ENCODE measurements at regions not wholly inside any gene's neighbourhood (a gene's known extent, or its start where the extent isn't known, plus 50 kb on each side); places are given as distances from the start of the nearest gene placed in this dataset.
A peak's percentile ranks its signal among the peaks of the same experiment; 100 is the strongest.

GRCh38 chr2:71863396-71863795, 284.3 kb downstream of the CYP26B1 start:
- DNase-seq (ENCODE audit: low spot score): peak; percentile 23
- WGBS (ENCODE audit: low lambda C conversion rate, missing lambda C conversion rate): 64% methylated on average over 5 of the region's 5 CpGs
- TF ChIP-seq EZH2 (IDR thresholded peaks at IDR 0.05; ENCODE audit: borderline replicate concordance): no peak
- TF ChIP-seq, protein P1, sequence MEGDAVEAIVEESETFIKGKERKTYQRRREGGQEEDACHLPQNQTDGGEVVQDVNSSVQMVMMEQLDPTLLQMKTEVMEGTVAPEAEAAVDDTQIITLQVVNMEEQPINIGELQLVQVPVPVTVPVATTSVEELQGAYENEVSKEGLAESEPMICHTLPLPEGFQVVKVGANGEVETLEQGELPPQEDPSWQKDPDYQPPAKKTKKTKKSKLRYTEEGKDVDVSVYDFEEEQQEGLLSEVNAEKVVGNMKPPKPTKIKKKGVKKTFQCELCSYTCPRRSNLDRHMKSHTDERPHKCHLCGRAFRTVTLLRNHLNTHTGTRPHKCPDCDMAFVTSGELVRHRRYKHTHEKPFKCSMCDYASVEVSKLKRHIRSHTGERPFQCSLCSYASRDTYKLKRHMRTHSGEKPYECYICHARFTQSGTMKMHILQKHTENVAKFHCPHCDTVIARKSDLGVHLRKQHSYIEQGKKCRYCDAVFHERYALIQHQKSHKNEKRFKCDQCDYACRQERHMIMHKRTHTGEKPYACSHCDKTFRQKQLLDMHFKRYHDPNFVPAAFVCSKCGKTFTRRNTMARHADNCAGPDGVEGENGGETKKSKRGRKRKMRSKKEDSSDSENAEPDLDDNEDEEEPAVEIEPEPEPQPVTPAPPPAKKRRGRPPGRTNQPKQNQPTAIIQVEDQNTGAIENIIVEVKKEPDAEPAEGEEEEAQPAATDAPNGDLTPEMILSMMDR (IDR thresholded peaks at IDR 0.05; ENCODE audit: poor library complexity): no peak
- H4K20me1 ChIP-seq (ENCODE audit: insufficient read depth, poor library complexity, severe bottlenecking): no peaks in the 10 kb centered on the region
- no peaks in the 10 kb centered on the region for H3K36me3 ChIP-seq (replicated peaks; ENCODE audit: insufficient read depth, low read depth)
- H3K79me2 ChIP-seq: no peaks in the 10 kb centered on the region
- no peak overlapping the region for H3K4me3 ChIP-seq
- no peak overlapping the region for H3K27ac ChIP-seq
- H2AFZ ChIP-seq: no peak overlapping the region
- H3K9me2 ChIP-seq (replicated peaks; ENCODE audit: insufficient read depth): no peaks in the 10 kb centered on the region
- H3K9me3 ChIP-seq (ENCODE audit: low read depth): no peaks in the 10 kb centered on the region
- H3K27me3 ChIP-seq: peaks cover 5% of the 10 kb centered on the region
- no peak overlapping the region for H3K4me2 ChIP-seq
- H3K4me1 ChIP-seq (ENCODE audit: insufficient read depth): no peaks in the 10 kb centered on the region

DNA sequence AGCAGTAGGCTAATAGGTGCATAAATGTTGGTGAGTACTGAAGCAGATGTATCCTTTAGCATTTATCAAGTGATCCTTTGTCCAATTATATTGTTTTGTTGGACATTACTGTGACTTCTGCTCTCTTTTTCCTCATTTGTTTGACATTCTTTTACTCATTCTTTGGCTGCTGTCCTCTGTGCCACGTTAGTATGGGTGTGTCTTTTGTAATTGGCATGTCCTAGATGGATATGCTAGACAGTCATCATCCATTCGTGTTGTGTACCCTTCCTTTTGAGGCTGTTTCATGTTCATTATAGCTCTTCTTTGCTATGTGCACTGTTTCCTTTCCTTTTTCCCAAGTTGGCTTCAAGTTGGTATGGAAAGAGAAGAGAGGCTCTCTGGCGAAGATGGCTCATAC, 284.7 kb downstream of the CYP26B1 start:
- Histone ChIP-seq H3K9me2 (replicated peaks; ENCODE audit: insufficient read depth) (no peaks in the 10 kb centered on the region), H3K27ac (no peak overlapping the region), H3K27me3 (peaks cover under 1% of the 10 kb centered on the region), H3K9me3 (ENCODE audit: low read depth) (no peaks in the 10 kb centered on the region), H3K36me3 (replicated peaks; ENCODE audit: insufficient read depth, low read depth) (no peaks in the 10 kb centered on the region), H4K20me1 (ENCODE audit: insufficient read depth, poor library complexity, severe bottlenecking) (no peaks in the 10 kb centered on the region), H3K4me3 (no peak overlapping the region), H3K79me2 (no peaks in the 10 kb centered on the region), H2AFZ (no peak overlapping the region), H3K4me1 (ENCODE audit: insufficient read depth) (no peaks in the 10 kb centered on the region), H3K4me2 (no peak overlapping the region)
- TF ChIP-seq, protein P1 (IDR thresholded peaks at IDR 0.05; ENCODE audit: poor library complexity): no peak
- TF ChIP-seq EZH2 (IDR thresholded peaks at IDR 0.05; ENCODE audit: borderline replicate concordance): no peak
- WGBS (ENCODE audit: low lambda C conversion rate, missing lambda C conversion rate): 76% methylated on average over 3 of the region's 3 CpGs
- no peak for DNase-seq (ENCODE audit: low spot score)

DNA sequence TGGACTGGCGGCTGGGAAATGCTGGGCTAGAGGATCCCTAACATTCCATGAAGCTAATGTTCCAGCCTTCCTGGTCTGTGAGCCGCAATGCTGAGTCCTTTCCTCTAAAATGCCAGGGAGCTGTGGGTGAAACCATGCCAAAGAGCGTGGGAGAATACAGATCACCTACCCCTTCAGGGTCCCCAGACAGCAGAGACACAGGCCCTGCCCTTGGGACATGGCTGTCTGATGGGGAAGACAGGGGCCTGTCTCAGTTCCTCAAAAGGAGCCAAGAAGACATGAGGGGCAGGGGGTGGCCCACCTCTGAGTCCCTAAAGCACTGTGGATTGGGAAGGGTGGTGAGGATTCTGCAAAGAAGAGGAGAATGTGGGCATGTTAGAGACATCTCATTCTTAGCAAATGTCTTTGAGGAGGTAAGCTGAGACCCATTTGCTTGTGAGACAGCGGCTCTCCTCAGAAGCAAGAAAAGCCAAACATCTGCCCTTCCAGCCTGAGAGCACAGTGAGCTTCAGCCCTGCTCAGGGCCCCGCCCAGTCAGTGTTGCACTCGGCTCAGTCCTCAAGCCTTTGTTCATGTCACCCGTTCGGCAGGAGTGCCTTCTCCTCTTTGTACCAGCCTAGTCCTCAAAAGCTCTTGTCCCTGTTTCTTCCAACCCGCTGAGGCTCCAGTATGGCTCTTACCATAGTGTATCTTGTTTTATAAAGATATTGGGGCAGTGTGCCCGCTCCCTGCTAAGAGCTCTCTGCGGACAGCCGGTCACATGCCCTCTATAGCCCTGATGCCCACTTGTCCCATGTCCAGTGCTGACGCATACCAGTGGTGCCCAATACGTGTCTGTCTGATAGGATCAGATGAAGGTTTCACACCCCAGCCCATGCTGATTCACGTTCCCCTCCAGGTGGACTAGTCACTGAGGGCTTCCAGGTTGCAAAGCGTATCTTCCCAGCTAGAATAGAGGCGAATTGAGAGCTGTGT, 286.2 kb downstream of the CYP26B1 start:
- WGBS (ENCODE audit: low lambda C conversion rate, missing lambda C conversion rate): 83% methylated on average over 17 of the region's 17 CpGs
- Histone ChIP-seq H3K9me2 (replicated peaks; ENCODE audit: insufficient read depth) (no peaks in the 10 kb centered on the region), H3K4me2 (no peak overlapping the region), H3K4me3 (no peak overlapping the region), H3K36me3 (replicated peaks; ENCODE audit: insufficient read depth, low read depth) (no peaks in the 10 kb centered on the region), H2AFZ (no peak overlapping the region), H4K20me1 (ENCODE audit: insufficient read depth, poor library complexity, severe bottlenecking) (no peaks in the 10 kb centered on the region), H3K27me3 (no peaks in the 10 kb centered on the region), H3K4me1 (ENCODE audit: insufficient read depth) (no peaks in the 10 kb centered on the region), H3K27ac (no peak overlapping the region), H3K79me2 (no peaks in the 10 kb centered on the region), H3K9me3 (ENCODE audit: low read depth) (no peaks in the 10 kb centered on the region)
- TF ChIP-seq EZH2phosphoT487 (IDR thresholded peaks at IDR 0.05; ENCODE audit: low read depth, severe bottlenecking, unreplicated experiment) (no peak), EZH2 (IDR thresholded peaks at IDR 0.05; ENCODE audit: borderline replicate concordance) (no peak)
- DNase-seq (ENCODE audit: low spot score): no peak

GRCh38 chr2:71860381-71860926, 287.2 kb downstream of the CYP26B1 start:
- no peak overlapping the region for H3K27ac ChIP-seq
- no peaks in the 10 kb centered on the region for H3K9me2 ChIP-seq (replicated peaks; ENCODE audit: insufficient read depth)
- H2AFZ ChIP-seq: no peak overlapping the region
- H3K9me3 ChIP-seq (ENCODE audit: low read depth): no peaks in the 10 kb centered on the region
- H3K4me3 ChIP-seq: no peak overlapping the region
- H4K20me1 ChIP-seq (ENCODE audit: insufficient read depth, poor library complexity, severe bottlenecking): no peaks in the 10 kb centered on the region
- WGBS (ENCODE audit: low lambda C conversion rate, missing lambda C conversion rate): 93% methylated on average over 4 of the region's 4 CpGs
- H3K4me1 ChIP-seq (ENCODE audit: insufficient read depth): no peaks in the 10 kb centered on the region
- no peaks in the 10 kb centered on the region for H3K79me2 ChIP-seq
- H3K4me2 ChIP-seq: no peak overlapping the region
- TF ChIP-seq, protein P1 (IDR thresholded peaks at IDR 0.05; ENCODE audit: poor library complexity): no peak
- no peak for TF ChIP-seq EZH2 (IDR thresholded peaks at IDR 0.05; ENCODE audit: borderline replicate concordance)
- TF ChIP-seq EZH2phosphoT487 (IDR thresholded peaks at IDR 0.05; ENCODE audit: low read depth, severe bottlenecking, unreplicated experiment): no peak
- DNase-seq (ENCODE audit: low spot score): no peak
- H3K27me3 ChIP-seq: no peaks in the 10 kb centered on the region
- H3K36me3 ChIP-seq (replicated peaks; ENCODE audit: insufficient read depth, low read depth): no peaks in the 10 kb centered on the region

Measured in hepatocyte (in vitro differentiated cells).